ENCODE measurements at regions not wholly inside any gene's neighbourhood (a gene's known extent, or its start where the extent isn't known, plus 50 kb on each side); places are given as distances from the start of the nearest gene placed in this dataset.

GRCh38 chr3:82287562-82287961, 526.1 kb upstream of the GBE1 start:
- DNase-seq: no peak

DNA sequence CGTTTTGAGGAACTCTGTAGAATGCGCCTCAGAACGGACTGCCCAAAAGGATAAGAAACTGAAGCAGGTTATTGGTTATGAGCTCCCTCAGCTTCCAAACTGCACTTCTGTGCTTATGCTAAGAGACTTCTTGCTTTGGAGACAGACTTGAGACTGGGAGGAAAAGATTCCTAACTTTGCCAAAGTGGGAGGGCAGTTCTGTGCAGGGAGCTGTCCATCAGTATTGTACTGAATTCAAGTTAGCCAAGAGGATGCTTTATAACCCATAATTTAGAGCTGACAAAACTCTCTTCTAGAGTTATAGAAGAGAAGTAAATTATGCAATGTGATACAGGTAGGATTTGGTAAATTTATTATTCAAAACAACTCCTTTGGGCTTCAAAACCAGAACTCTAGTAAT, 519.8 kb upstream of the GBE1 start:
- DNase-seq: peak in 1 of 2 donors; percentile 15

- DNase-seq: no peak
These were observed 515.5 kb upstream of the GBE1 start for GRCh38 chr3:82276992-82277391.

- DNase-seq: no peak
These were observed 513.5 kb upstream of the GBE1 start for GRCh38 chr3:82274897-82275296.

DNA sequence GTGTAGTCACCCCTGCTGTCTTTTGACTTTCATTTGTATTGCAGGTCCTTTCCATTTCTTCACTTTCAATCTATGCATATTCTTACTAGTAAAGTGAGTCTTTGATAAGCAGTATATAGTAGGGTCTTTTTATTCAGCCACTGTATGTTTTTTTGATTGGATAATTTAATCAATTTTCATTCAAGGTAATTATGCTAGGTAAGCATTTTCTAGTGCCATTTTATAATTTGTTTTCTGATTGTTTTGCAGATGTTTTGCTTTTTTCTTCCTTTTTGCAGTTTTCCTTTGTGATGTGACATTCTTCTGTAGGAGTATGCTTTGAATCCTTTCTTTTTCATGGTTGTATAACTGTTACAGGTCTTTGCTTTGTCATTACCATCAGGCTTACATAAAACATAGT, 504.3 kb upstream of the GBE1 start:
- no peak for DNase-seq

GRCh38 chr3:82262193-82262592, 500.7 kb upstream of the GBE1 start:
- DNase-seq: no peak

DNA sequence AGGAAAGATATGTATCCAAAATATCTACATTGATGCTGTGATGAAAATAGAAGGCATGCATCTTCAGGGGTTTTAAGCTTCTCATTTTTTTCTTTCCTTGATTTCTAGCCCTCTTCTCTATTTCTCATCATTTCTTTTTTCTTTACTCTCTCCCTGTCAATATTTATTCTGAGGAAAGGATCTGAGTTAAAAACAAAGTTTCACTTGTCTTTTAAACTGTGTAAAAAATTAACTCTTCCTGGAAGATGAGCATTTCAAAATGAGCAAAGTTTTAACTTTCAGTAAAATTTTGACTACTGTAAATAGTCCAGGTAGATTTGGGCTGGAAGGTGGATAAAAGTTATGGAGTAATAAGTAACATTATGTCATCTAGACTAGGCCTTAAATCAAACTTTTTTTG, 500.2 kb upstream of the GBE1 start:
- DNase-seq: no peak

GRCh38 chr3:82261013-82261412, 499.6 kb upstream of the GBE1 start:
- DNase-seq: peak in 1 of 2 donors; percentile 5

GRCh38 chr3:82259994-82260393, 498.5 kb upstream of the GBE1 start:
- DNase-seq: no peak

GRCh38 chr3:82240322-82240721, 478.9 kb upstream of the GBE1 start:
- no peak for DNase-seq

GRCh38 chr3:82236257-82236656, 474.8 kb upstream of the GBE1 start:
- DNase-seq: no peak

DNA sequence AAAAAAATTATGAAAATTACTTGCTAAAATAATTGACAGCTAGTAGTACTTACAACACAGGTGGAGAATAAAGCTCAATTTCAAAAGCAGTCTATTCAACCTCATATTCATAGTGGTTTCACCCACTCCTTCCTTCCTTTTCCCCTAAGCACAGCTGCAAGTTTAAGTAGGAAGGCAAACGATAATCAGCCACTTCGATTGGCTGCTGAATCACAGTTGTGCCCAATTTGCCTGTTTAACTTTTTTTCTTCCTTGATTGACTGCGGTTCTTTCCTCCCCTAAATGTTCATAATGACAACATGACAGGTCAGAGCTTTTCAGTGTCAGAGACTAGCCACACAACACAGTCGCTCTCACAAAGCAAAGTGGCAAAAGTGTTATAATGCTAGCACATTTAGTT, 468.0 kb upstream of the GBE1 start:
- no peak for DNase-seq

DNA sequence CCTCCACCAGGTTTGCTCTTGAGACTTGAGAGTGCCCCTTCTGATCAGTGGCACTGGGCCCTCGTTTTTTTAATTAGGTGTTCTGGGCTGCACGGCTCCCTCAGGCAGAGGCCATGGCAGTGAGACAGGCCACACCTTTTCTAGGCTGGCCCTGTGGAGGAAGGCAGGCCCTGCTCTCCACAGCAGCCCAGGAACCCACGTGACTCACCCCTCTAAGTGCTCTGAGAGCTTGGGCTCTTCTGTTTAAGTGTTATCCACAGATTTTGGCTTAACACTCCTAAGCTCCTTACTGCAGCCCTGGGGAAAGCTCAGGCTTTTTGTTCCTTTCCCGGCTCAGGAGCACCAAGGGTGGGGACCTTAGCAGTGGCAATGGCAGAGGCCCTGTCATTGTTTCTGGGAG, 463.2 kb upstream of the GBE1 start:
- DNase-seq: no peak

- DNase-seq: no peak
These were observed 461.0 kb upstream of the GBE1 start for GRCh38 chr3:82222401-82222800.

- no peak for DNase-seq
These were observed 456.1 kb upstream of the GBE1 start for GRCh38 chr3:82217571-82217970.

- DNase-seq: no peak
These were observed 446.7 kb upstream of the GBE1 start for GRCh38 chr3:82208002-82208710.

- no peak for DNase-seq
These were observed 440.8 kb upstream of the GBE1 start for GRCh38 chr3:82202269-82202668.

DNA sequence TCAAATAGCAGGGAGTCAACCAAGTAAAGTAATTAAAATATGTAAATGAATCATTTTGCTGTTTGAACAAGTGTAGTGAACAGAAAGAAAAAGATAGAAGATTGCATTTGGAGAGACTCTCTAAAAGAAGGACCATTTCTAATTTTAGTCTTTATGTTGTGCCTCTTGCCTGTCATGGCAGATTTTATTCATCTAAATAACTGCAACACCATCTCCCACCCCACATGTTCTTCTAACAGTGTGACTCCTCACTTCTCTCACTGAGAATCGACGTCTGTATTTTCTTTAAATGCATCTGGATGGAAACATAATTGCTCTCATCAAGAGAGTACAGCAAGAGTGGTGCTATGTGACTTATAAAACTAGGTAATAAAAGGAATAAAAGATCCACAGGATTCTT, 439.9 kb upstream of the GBE1 start:
- DNase-seq: no peak

DNA sequence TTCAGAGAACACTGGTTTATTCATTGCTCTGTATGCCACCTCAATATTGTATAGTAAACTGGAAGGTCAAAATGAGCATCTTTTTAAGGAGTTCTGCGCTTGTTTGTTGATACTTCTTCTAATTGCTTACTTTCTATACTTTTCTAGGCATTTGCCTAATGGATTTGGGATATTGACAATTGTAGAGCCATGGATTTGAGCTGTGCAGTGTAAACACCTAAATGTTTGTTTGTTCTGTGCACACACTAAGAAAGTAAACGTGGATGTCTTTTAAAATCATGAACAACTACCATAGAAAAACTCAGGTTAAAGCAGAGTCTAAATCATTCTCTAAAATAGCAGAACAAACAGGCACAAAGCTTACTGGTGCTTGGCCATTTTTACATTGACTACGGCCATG, 436.6 kb upstream of the GBE1 start:
- no peak for DNase-seq

DNA sequence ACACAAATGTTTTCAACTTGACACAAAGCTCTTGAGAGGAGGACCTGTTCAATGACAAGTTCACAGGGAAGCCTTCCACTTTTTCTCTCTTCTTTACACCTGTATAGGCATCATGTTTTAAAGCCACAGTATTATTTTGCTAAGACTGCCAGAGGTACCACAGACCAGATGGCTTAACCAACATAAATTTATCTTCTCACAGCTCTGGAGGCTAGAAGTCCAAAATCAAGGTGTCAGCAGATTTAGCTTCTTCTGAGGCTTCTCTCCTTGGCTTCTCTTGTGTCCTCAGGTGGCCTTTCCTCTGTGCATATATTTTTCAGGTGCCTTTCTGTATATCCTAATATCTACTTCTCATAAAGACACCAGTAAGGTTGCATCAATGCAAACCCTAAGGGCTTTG, 435.2 kb upstream of the GBE1 start:
- DNase-seq: no peak

DNA sequence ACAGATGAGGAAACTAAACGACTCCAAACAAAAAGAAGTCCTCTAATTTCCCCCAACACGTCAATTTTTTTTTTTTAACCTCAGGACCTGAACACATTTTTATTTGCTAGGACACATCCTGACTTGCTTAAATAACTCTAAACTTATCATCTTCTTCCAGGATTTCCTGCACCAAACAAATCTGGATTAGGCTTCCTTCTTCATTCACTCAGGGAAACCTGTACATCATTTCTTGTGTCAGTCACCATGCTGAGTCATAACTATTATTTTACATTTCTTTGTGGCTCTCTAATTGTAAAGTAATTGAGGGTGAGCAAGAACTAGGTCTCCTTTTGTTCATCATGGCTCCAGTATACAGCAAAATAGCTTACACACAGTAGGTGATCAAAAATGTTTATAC, 433.4 kb upstream of the GBE1 start:
- DNase-seq: no peak

GRCh38 chr3:82186017-82186416, 424.6 kb upstream of the GBE1 start:
- peak in 1 of 2 donors; percentile 1 for DNase-seq

DNA sequence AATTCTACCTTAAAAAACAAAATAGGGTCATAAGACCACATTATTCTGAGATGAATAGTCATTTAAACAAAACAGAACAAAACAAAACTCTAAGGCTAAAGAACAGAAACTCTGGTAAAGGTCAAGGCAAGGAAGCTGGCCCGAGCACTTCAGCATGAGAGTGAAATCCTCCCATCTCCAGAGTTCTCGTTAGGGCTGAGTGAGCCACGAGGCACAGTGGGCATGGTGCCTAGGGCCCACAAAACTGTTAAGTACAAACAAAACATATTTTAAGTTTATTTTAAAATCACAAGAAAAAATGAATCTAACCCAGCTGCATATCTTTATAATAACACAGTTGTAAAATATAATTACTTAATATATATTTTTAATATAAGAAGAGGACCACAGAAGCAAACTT, 417.8 kb upstream of the GBE1 start:
- DNase-seq: no peak

GRCh38 chr3:82178291-82178690, 416.8 kb upstream of the GBE1 start:
- no peak for DNase-seq

- DNase-seq: no peak
These were observed 416.3 kb upstream of the GBE1 start for GRCh38 chr3:82177774-82178173.

All from right lung (tissue), 2 donors.